ENCODE measurements at regions not wholly inside any gene's neighbourhood (a gene's known extent, or its start where the extent isn't known, plus 50 kb on each side); places are given as distances from the start of the nearest gene placed in this dataset.

- ChIA-PET POLR2A (ENCODE audit: partially characterized antibody) (no interaction called here), CTCF (ENCODE audit: partially characterized antibody) (interaction anchor here (0.6 to 3.0 kb wide), 9 partner anchors 8 to 118 kb away, joined by 3 to 14 read pairs (median 3); no protein-coding TSS in a partner anchor)
- H3K9ac ChIP-seq (replicated peaks in 1 of 4; ENCODE audit: extremely low read depth in 1 of 4, low read depth in 3 of 4, low read length in 3 of 4) = no peak overlapping the region
- no peak overlapping the region for H3K4ac ChIP-seq (replicated peaks; ENCODE audit: insufficient read length, low read depth, low read length)
- no peak overlapping the region for H2BK20ac ChIP-seq (ENCODE audit: low read length)
- no peak overlapping the region for H3K14ac ChIP-seq (ENCODE audit: insufficient read length)
- no peak overlapping the region for H2BK12ac ChIP-seq (ENCODE audit: low read depth, low read length)
- no peaks in the 10 kb centered on the region for H3K4me1 ChIP-seq (replicated peaks in 1 of 4; ENCODE audit: control insufficient read depth in 3 of 4, insufficient read depth in 4 of 4, low read length in 3 of 4)
- H3K23ac ChIP-seq (ENCODE audit: insufficient read length) = no peak overlapping the region
- H2BK120ac ChIP-seq (replicated peaks; ENCODE audit: low read depth, low read length) = no peak overlapping the region
- H3K18ac ChIP-seq (ENCODE audit: extremely low read depth, low read length) = no peak overlapping the region
- no peak overlapping the region for H2BK15ac ChIP-seq (ENCODE audit: low read length)
- H2BK5ac ChIP-seq (ENCODE audit: low read depth, low read length) = no peak overlapping the region
- H3K79me2 ChIP-seq (ENCODE audit: control insufficient read depth in 1 of 2, insufficient read depth in 2 of 2, low read length in 2 of 2) = no peaks in the 10 kb centered on the region
- no peak overlapping the region for H3K56ac ChIP-seq (replicated peaks; ENCODE audit: insufficient read length, low read depth, low read length)
- no peaks in the 10 kb centered on the region for H3K27me3 ChIP-seq (replicated peaks in 1 of 4; ENCODE audit: control insufficient read depth in 3 of 4, extremely low read depth in 1 of 4, insufficient read depth in 3 of 4, low read length in 3 of 4)
- H2AK5ac ChIP-seq (ENCODE audit: low read depth, low read length) = no peak overlapping the region
- no peaks in the 10 kb centered on the region for H3K23me2 ChIP-seq (ENCODE audit: low read depth, low read length)
- no peak overlapping the region for H3K4me2 ChIP-seq (ENCODE audit: insufficient read depth in 1 of 2, low read depth in 2 of 2, low read length in 2 of 2)
- H2AFZ ChIP-seq (ENCODE audit: low read length) = no peak overlapping the region
- no peaks in the 10 kb centered on the region for H3K9me3 ChIP-seq (ENCODE audit: insufficient read depth in 2 of 2, low read depth in 1 of 2, low read length in 1 of 2)
- H4K91ac ChIP-seq (replicated peaks; ENCODE audit: insufficient read length, low read length) = no peak overlapping the region
- H4K20me1 ChIP-seq (replicated peaks in 1 of 2; ENCODE audit: control insufficient read depth in 1 of 2, insufficient read depth in 2 of 2, low read length in 2 of 2) = no peaks in the 10 kb centered on the region
- H3K36me3 ChIP-seq (ENCODE audit: control insufficient read depth in 2 of 4, insufficient read depth in 4 of 4, low read length in 3 of 4) = no peaks in the 10 kb centered on the region
- H3K27ac ChIP-seq (ENCODE audit: low read depth, low read length) = no peak overlapping the region
- H3K4me3 ChIP-seq (ENCODE audit: extremely low read depth in 1 of 4, insufficient read depth in 2 of 4, low read depth in 3 of 4, low read length in 4 of 4) = no peak overlapping the region
- 93% methylated on average over 6 of the region's 6 CpGs; no CpG with 5 or more reads in 1 of the 2 experiments for WGBS, 2 experiments (ENCODE audit: extremely low coverage in 1 of 2, insufficient coverage in 1 of 2, insufficient read length in 1 of 2, insufficient replicate concordance in 2 of 2, low coverage in 1 of 2, low lambda C conversion rate in 2 of 2, missing lambda C conversion rate in 1 of 2)
- DNase-seq (ENCODE audit: low read depth in 1 of 2, low spot score in 2 of 2) (no peak), FAIRE-seq (no peak)
- no peak overlapping the region; the same call in 1 of the 2 replicates for H4K8ac ChIP-seq (ENCODE audit: extremely low read depth, insufficient read depth, low read length)
- H4K5ac ChIP-seq (ENCODE audit: insufficient read length, low read depth, low read length) = no peak overlapping the region
- H3K79me1 ChIP-seq (ENCODE audit: low read depth, low read length) = no peaks in the 10 kb centered on the region
- TF ChIP-seq SRF (IDR thresholded peaks at IDR 0.05; ENCODE audit: low read depth, low read length) (no peak), EP300 (IDR thresholded peaks at IDR 0.05; ENCODE audit: borderline replicate concordance in 1 of 2, low read depth in 2 of 2, low read length in 2 of 2) (no peak), CTBP2 (IDR thresholded peaks at IDR 0.05; ENCODE audit: borderline replicate concordance, insufficient read depth, insufficient read length, low read length) (no peak), ZNF274 (IDR thresholded peaks at IDR 0.05; ENCODE audit: borderline replicate concordance, extremely low read depth, low read length) (no peak)
- TF ChIP-seq, protein P1, sequence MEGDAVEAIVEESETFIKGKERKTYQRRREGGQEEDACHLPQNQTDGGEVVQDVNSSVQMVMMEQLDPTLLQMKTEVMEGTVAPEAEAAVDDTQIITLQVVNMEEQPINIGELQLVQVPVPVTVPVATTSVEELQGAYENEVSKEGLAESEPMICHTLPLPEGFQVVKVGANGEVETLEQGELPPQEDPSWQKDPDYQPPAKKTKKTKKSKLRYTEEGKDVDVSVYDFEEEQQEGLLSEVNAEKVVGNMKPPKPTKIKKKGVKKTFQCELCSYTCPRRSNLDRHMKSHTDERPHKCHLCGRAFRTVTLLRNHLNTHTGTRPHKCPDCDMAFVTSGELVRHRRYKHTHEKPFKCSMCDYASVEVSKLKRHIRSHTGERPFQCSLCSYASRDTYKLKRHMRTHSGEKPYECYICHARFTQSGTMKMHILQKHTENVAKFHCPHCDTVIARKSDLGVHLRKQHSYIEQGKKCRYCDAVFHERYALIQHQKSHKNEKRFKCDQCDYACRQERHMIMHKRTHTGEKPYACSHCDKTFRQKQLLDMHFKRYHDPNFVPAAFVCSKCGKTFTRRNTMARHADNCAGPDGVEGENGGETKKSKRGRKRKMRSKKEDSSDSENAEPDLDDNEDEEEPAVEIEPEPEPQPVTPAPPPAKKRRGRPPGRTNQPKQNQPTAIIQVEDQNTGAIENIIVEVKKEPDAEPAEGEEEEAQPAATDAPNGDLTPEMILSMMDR (IDR thresholded peaks at IDR 0.05; ENCODE audit: control extremely low read depth in 1 of 3, insufficient read depth in 1 of 3, low read depth in 1 of 3, low read length in 3 of 3) = no peak
These were observed 187.5 kb upstream of the ZBED5 start for GRCh38 chr11:11045156-11045930.

Measured in H1 (cell line).